ENCODE measurements at regions not wholly inside any gene's neighbourhood (a gene's known extent, or its start where the extent isn't known, plus 50 kb on each side); places are given as distances from the start of the nearest gene placed in this dataset.

- TF ChIP-seq CTCF (IDR thresholded peaks at IDR 0.05; ENCODE audit: low read depth, low read length): no peak
- no peak for TF ChIP-seq MAX (IDR thresholded peaks at IDR 0.05; ENCODE audit: low read depth, low read length)
- TF ChIP-seq POLR2A (IDR thresholded peaks at IDR 0.05; ENCODE audit: extremely low read depth, insufficient read length): no peak
Measured at GRCh38 chr4:185890196-185890595, 78.2 kb upstream of the SORBS2 start.

All from NB4 (cell line).